A673 (cell line): ENCODE measurements at regions not wholly inside any gene's neighbourhood (a gene's known extent, or its start where the extent isn't known, plus 50 kb on each side); places are given as distances from the start of the nearest gene placed in this dataset.
A peak's percentile ranks its signal among the peaks of the same experiment; 100 is the strongest.
"Not testable (repeated sequence)": the region's sequence is repeated elsewhere in the genome, so short reads cannot be mapped to it uniquely, and the experiment has no call there.

Source experiments
- BruUV-seq: library from RNA; stranded (reverse); fragments of 400-500 nt; replicated peaks from 2 replicates; lab custom pipeline; 2021; lab: Mats Ljungman, UMichigan
- CTCF ChIA-PET: fragments of 300-600 bp; sonication (Branson Sonifier 250); formaldehyde crosslinking; loops from one replicate; lab custom pipeline; 2022; ENCODE audit warnings: antibody characterized with exemption; lab: Charles Lee
- POLR2A ChIA-PET: fragments of 300-600 bp; sonication (Branson Sonifier 250); formaldehyde crosslinking; loops from one replicate; lab custom pipeline; 2022; ENCODE audit warnings: antibody characterized with exemption; ENCODE audit not compliant: low non-redundant PET; lab: Charles Lee
- DNase-seq: peaks from one replicate; pipeline ENCODE4 v3.0.0-alpha.2; 2015; ENCODE audit warnings: low spot score
- H3K27ac ChIP-seq: fragments of 200-600 bp; sonication (generic); 2 replicates; pipeline ENCODE4 v1.5.1; 2016; ENCODE audit warnings: mixed run types, low read depth, mild to moderate bottlenecking, mixed read lengths, antibody characterized with exemption, low read length; ENCODE audit not compliant: poor library complexity, severe bottlenecking
- H3K27me3 ChIP-seq: fragments of 200-600 bp; sonication (generic); replicated peaks from 2 replicates; pipeline ENCODE4 v1.6.1; 2017; ENCODE audit warnings: mixed run types, low read depth, mild to moderate bottlenecking, mixed read lengths, antibody characterized with exemption, low read length; ENCODE audit not compliant: insufficient read depth, poor library complexity
- H3K36me3 ChIP-seq: fragments of 200-600 bp; sonication (generic); 2 replicates; pipeline ENCODE4 v1.6.1; 2016; ENCODE audit warnings: mixed run types, mild to moderate bottlenecking, mixed read lengths, antibody characterized with exemption, low read length; ENCODE audit not compliant: insufficient read depth, poor library complexity, severe bottlenecking
- H3K4me1 ChIP-seq: fragments of 200-600 bp; sonication (generic); 2 replicates; pipeline ENCODE4 v1.6.1; 2017; ENCODE audit warnings: mixed run types, mild to moderate bottlenecking, mixed read lengths, antibody characterized with exemption, low read length; ENCODE audit not compliant: insufficient read depth, poor library complexity, severe bottlenecking
- H3K4me3 ChIP-seq: fragments of 200-600 bp; sonication (generic); 2 replicates; pipeline ENCODE4 v1.5.1; 2016; ENCODE audit warnings: low read depth, mixed run types, mild to moderate bottlenecking, mixed read lengths, low read length; ENCODE audit not compliant: poor library complexity, severe bottlenecking
- H3K9me3 ChIP-seq: fragments of 200-600 bp; sonication (generic); 2 replicates; pipeline ENCODE4 v1.6.1; 2016; ENCODE audit warnings: mixed run types, low read depth, mild to moderate bottlenecking, mixed read lengths, antibody characterized with exemption, low read length; ENCODE audit not compliant: poor library complexity, severe bottlenecking
- CTCF ChIP-seq: fragments of 300-800, 200-600 bp; sonication (generic); conservative IDR thresholded peaks from 2 replicates; pipeline ENCODE4 v1.5.1; 2017; ENCODE audit warnings: low read depth, mild to moderate bottlenecking, antibody characterized with exemption, low read length, moderate library complexity, mixed read lengths
- EZH2 ChIP-seq: fragments of 200-600 bp; sonication (generic); IDR thresholded peaks from 2 replicates; pipeline ENCODE4 v1.6.1; 2017; ENCODE audit warnings: borderline replicate concordance, low read depth, mild to moderate bottlenecking, mixed read lengths, antibody characterized with exemption, low read length; ENCODE audit not compliant: poor library complexity, severe bottlenecking
- intact Hi-C: fragments of 100-400 bp; cut with micrococcal nuclease; formaldehyde crosslinking; loops from one replicate; pipeline ENCODE4 v1.10.0; 2022; ENCODE audit not compliant: unreplicated experiment

- CTCF ChIA-PET, result interaction anchor here (0.7 kb wide), 1 partner anchor 18 kb away, joined by 3 read pairs; no protein-coding TSS in a partner anchor
- no TSS peak for BruUV-seq
- H3K27me3 ChIP-seq, result no peaks in the 10 kb centered on the region
- intact Hi-C loops, result loop anchor here (5.0 to 10.0 kb wide), 3 partner anchors 328 to 756 kb away; no protein-coding TSS in a partner anchor
- H3K9me3 ChIP-seq, result no peaks in the 10 kb centered on the region
- H3K36me3 ChIP-seq, result no peaks in the 10 kb centered on the region
- H3K4me3 ChIP-seq, result no peak overlapping the region
- H3K27ac ChIP-seq, result no peak overlapping the region
- TF ChIP-seq EZH2 (no peak), CTCF (peak; percentile 72)
- DNase-seq, result peak; percentile 63
- POLR2A ChIA-PET, result no interaction called here
- peaks cover 24% of the 10 kb centered on the region for H3K4me1 ChIP-seq
These were observed 207.1 kb downstream of the TBC1D2B start for GRCh38 chr15:77870195-77871065.

GRCh38 chr15:77869021-77869895, 208.3 kb downstream of the TBC1D2B start:
- Histone ChIP-seq H3K27ac (no peak overlapping the region), H3K4me3 (no peak overlapping the region), H3K4me1 (peaks cover 24% of the 10 kb centered on the region), H3K27me3 (no peaks in the 10 kb centered on the region), H3K9me3 (no peaks in the 10 kb centered on the region), H3K36me3 (no peaks in the 10 kb centered on the region)
- DNase-seq, result peak; percentile 78
- BruUV-seq, result no TSS peak
- POLR2A ChIA-PET, result no interaction called here
- no peak for TF ChIP-seq EZH2
- no peak for TF ChIP-seq CTCF
- intact Hi-C loops, result no loop called here
- CTCF ChIA-PET, result no interaction called here

GRCh38 chr15:77868048-77868629, 209.4 kb downstream of the TBC1D2B start:
- CTCF ChIA-PET, intact Hi-C loops, H3K4me3 ChIP-seq, POLR2A ChIA-PET, BruUV-seq, H3K27ac ChIP-seq, H3K27me3 ChIP-seq, H3K36me3 ChIP-seq, H3K9me3 ChIP-seq: not testable (repeated sequence)
- H3K4me1 ChIP-seq, result peaks cover 25% of the 10 kb centered on the region
- DNase-seq, result peak; percentile 56
